Hepatocyte (in vitro differentiated cells): ENCODE measurements at regions not wholly inside any gene's neighbourhood (a gene's known extent, or its start where the extent isn't known, plus 50 kb on each side); places are given as distances from the start of the nearest gene placed in this dataset.

Source experiments
- DNase-seq: peaks from one replicate; pipeline ENCODE4 v3.0.0-alpha.2; 2016; ENCODE audit warnings: low spot score
- H2AFZ ChIP-seq: fragments of 200-600 bp; sonication (generic); 2 replicates; pipeline ENCODE4 v1.6.0; 2016; ENCODE audit warnings: antibody characterized with exemption, mild to moderate bottlenecking
- H3K27ac ChIP-seq: fragments of 200-600 bp; sonication (generic); 2 replicates; pipeline ENCODE4 v1.5.1; 2016; ENCODE audit warnings: mild to moderate bottlenecking
- H3K27me3 ChIP-seq: fragments of 200-600 bp; sonication (generic); 2 replicates; pipeline ENCODE4 v1.6.1; 2016
- H3K36me3 ChIP-seq: fragments of 200-600 bp; sonication (generic); replicated peaks from 2 replicates; pipeline ENCODE4 v1.5.1; 2016; ENCODE audit warnings: low read depth; ENCODE audit not compliant: insufficient read depth
- H3K4me1 ChIP-seq: fragments of 200-600 bp; sonication (generic); 2 replicates; pipeline ENCODE4 v1.5.1; 2016; ENCODE audit warnings: mild to moderate bottlenecking, moderate library complexity; ENCODE audit not compliant: insufficient read depth
- H3K4me2 ChIP-seq: fragments of 200-600 bp; sonication (generic); 2 replicates; pipeline ENCODE4 v1.6.0; 2016
- H3K4me3 ChIP-seq: fragments of 200-600 bp; sonication (generic); 2 replicates; pipeline ENCODE4 v1.5.1; 2016; ENCODE audit warnings: mild to moderate bottlenecking
- H3K79me2 ChIP-seq: fragments of 200-600 bp; sonication (generic); 2 replicates; pipeline ENCODE4 v1.6.0; 2017; ENCODE audit warnings: mild to moderate bottlenecking
- H3K9me2 ChIP-seq: fragments of 200-600 bp; sonication (generic); replicated peaks from 2 replicates; pipeline ENCODE4 v1.6.0; 2017; ENCODE audit warnings: mild to moderate bottlenecking; ENCODE audit not compliant: insufficient read depth
- H3K9me3 ChIP-seq: fragments of 200-600 bp; sonication (generic); 2 replicates; pipeline ENCODE4 v1.5.1; 2016; ENCODE audit warnings: low read depth, mild to moderate bottlenecking
- H4K20me1 ChIP-seq: fragments of 200-600 bp; sonication (generic); 2 replicates; pipeline ENCODE4 v1.6.0; 2016; ENCODE audit warnings: mild to moderate bottlenecking; ENCODE audit not compliant: insufficient read depth, poor library complexity, severe bottlenecking
- CTCF ChIP-seq: fragments of 200-600 bp; sonication (generic); IDR thresholded peaks from 2 replicates; pipeline ENCODE4 v1.5.1; 2016; ENCODE audit warnings: antibody characterized with exemption, mild to moderate bottlenecking; ENCODE audit not compliant: poor library complexity
- EZH2 ChIP-seq: fragments of 200-600 bp; sonication (generic); IDR thresholded peaks from 2 replicates; pipeline ENCODE4 v1.6.1; 2016; ENCODE audit warnings: antibody characterized with exemption, mild to moderate bottlenecking, borderline replicate concordance
- EZH2phosphoT487 ChIP-seq: fragments of 200-600 bp; sonication (generic); IDR thresholded peaks from one replicate; pipeline ENCODE4 v1.6.1; 2018; ENCODE audit warnings: antibody characterized with exemption, mild to moderate bottlenecking, low read depth, moderate library complexity; ENCODE audit not compliant: unreplicated experiment, severe bottlenecking
- WGBS: methylation state at CpG from one replicate; pipeline ENCODE4 v1.1.6; 2016; ENCODE audit warnings: low lambda C conversion rate; ENCODE audit errors: missing lambda C conversion rate; 5-methylcytosine and 5-hydroxymethylcytosine counted together

GRCh38 chr2:105691947-105692390 lies 52.7 kb upstream of the NCK2 start:
- no peaks in the 10 kb centered on the region for H3K36me3 ChIP-seq
- H4K20me1 ChIP-seq: no peaks in the 10 kb centered on the region
- DNase-seq: no peak
- H3K9me2 ChIP-seq: no peaks in the 10 kb centered on the region
- no peaks in the 10 kb centered on the region for H3K9me3 ChIP-seq
- no peak overlapping the region for H2AFZ ChIP-seq
- H3K4me2 ChIP-seq: no peak overlapping the region
- no peak overlapping the region for H3K27ac ChIP-seq
- H3K79me2 ChIP-seq: no peaks in the 10 kb centered on the region
- no peak overlapping the region for H3K4me3 ChIP-seq
- H3K27me3 ChIP-seq: no peaks in the 10 kb centered on the region
- TF ChIP-seq EZH2phosphoT487 (no peak), CTCF (no peak), EZH2 (no peak)
- 84% methylated on average over 5 of the region's 5 CpGs for WGBS
- H3K4me1 ChIP-seq: no peaks in the 10 kb centered on the region

GRCh38 chr2:105690566-105690965 lies 54.1 kb upstream of the NCK2 start:
- no peak for TF ChIP-seq EZH2
- no peak for TF ChIP-seq EZH2phosphoT487
- TF ChIP-seq CTCF: no peak
- no peaks in the 10 kb centered on the region for H3K36me3 ChIP-seq
- H3K9me2 ChIP-seq: no peaks in the 10 kb centered on the region
- H3K4me3 ChIP-seq: no peak overlapping the region
- no peaks in the 10 kb centered on the region for H4K20me1 ChIP-seq
- H3K27ac ChIP-seq: no peak overlapping the region
- H3K27me3 ChIP-seq: no peaks in the 10 kb centered on the region
- H3K4me1 ChIP-seq: no peaks in the 10 kb centered on the region
- WGBS: 98% methylated on average over 4 of the region's 4 CpGs
- DNase-seq: no peak
- no peaks in the 10 kb centered on the region for H3K9me3 ChIP-seq
- no peak overlapping the region for H2AFZ ChIP-seq
- no peak overlapping the region for H3K4me2 ChIP-seq
- no peaks in the 10 kb centered on the region for H3K79me2 ChIP-seq

GRCh38 chr2:105689484-105689883 lies 55.2 kb upstream of the NCK2 start:
- Histone ChIP-seq H3K4me3 (no peak overlapping the region), H3K4me1 (no peaks in the 10 kb centered on the region), H4K20me1 (no peaks in the 10 kb centered on the region), H2AFZ (no peak overlapping the region), H3K36me3 (no peaks in the 10 kb centered on the region), H3K4me2 (no peak overlapping the region), H3K27me3 (no peaks in the 10 kb centered on the region), H3K79me2 (no peaks in the 10 kb centered on the region), H3K27ac (no peak overlapping the region), H3K9me2 (no peaks in the 10 kb centered on the region), H3K9me3 (no peaks in the 10 kb centered on the region)
- 98% methylated on average over 7 of the region's 7 CpGs for WGBS
- TF ChIP-seq EZH2: no peak
- TF ChIP-seq EZH2phosphoT487: no peak
- TF ChIP-seq CTCF: no peak
- DNase-seq: no peak

GRCh38 chr2:105688946-105689345 lies 55.8 kb upstream of the NCK2 start:
- H4K20me1 ChIP-seq: no peaks in the 10 kb centered on the region
- no peaks in the 10 kb centered on the region for H3K4me1 ChIP-seq
- H3K27me3 ChIP-seq: no peaks in the 10 kb centered on the region
- H2AFZ ChIP-seq: no peak overlapping the region
- H3K4me3 ChIP-seq: no peak overlapping the region
- H3K36me3 ChIP-seq: no peaks in the 10 kb centered on the region
- no peak for DNase-seq
- H3K9me3 ChIP-seq: no peaks in the 10 kb centered on the region
- no peak for TF ChIP-seq EZH2
- no peak for TF ChIP-seq EZH2phosphoT487
- no peak for TF ChIP-seq CTCF
- no peaks in the 10 kb centered on the region for H3K79me2 ChIP-seq
- H3K27ac ChIP-seq: no peak overlapping the region
- H3K9me2 ChIP-seq: no peaks in the 10 kb centered on the region
- H3K4me2 ChIP-seq: no peak overlapping the region
- 92% methylated on average over 13 of the region's 13 CpGs for WGBS
